NCI-H1436 (cell line): ENCODE measurements at regions not wholly inside any gene's neighbourhood (a gene's known extent, or its start where the extent isn't known, plus 50 kb on each side); places are given as distances from the start of the nearest gene placed in this dataset.

Experiments used
- DNase-seq: peaks from one replicate; lab custom pipeline; 2025; lab: John Stamatoyannopoulos, UW

- no peak for DNase-seq
These were observed 53.5 kb upstream of the ACSL1 start for GRCh38 chr4:184879271-184879670.

DNA sequence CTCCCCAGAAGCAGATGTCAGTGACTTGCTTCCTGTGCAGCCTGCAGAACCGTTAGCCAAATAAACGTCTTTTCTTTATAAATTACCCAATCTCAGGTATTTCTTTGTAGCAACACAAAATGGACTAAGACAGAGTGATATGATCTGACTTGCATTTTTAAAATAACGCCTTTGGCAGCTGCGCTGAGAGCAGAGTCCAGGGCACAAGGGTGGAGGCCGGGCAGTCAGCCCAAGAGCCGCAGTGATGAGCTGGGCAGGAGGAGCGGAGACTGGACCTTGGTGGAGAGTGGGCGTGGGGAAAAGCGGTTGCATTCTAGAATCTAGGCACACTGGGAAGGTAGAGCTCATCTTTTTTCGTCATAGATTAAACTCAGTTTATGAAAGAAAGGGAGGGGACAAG is 56.5 kb upstream of the ACSL1 start:
- no peak for DNase-seq

DNA sequence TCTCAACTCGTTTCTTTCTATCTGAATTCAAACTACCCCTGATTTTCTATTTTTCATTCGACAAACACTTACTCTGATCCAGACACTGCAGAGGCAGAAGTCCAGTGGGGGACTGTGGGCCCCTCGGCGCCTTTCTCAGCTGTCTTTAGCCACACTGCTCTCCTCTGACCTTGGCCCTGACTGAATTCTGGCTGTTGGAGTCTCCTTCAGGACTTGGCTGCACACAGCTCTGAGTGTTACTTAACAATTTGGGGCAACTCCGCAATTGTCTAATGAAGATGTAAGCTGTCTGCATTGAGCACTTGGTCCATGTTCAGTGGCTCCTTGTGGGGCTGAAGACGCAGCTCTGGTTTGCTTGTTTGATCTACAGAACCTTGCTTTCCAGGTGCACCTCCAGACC is 57.3 kb upstream of the ACSL1 start:
- DNase-seq: no peak

- DNase-seq: no peak
These were observed 59.1 kb upstream of the ACSL1 start for GRCh38 chr4:184884883-184885282.

GRCh38 chr4:184885602-184886001 is 59.8 kb upstream of the ACSL1 start:
- DNase-seq: no peak

DNA sequence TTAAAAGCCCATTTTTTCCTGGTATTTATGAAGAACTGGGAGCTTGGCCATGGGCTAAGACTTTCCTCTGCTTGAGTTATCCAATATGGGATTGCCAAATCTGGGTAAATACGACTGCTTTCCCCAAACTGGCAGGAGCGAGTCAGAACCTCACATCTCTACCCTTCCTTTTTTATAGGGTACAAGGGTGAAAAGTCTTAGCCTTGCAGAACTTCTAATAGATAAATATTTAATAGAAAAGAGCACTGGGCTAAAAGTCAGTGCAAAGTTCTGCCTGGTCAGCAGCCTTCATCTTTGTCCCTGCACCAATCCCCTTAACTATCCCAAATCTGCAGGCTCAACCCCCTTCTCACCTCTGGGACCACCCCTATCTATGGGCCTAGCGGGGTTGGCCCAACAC is 61.6 kb upstream of the ACSL1 start:
- no peak for DNase-seq

DNA sequence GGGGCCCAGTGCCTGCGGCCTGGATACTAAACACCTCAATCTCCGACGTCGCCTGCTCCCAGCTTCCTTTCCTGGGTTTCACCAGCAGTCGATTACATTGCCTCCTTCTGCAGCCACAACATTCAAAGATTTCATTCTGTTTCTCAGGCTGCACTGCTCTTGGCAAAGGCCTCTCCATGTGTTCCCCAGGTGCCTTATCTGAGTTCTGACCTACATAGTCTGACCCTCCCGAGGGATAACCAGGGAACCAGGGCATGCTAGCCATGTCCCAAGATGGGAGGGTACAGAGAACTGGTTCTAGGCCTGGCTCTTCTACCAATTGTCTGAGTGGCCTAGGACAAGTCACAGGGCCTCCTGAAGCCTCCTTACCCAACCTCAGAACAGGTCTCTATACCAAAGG is 62.2 kb upstream of the ACSL1 start:
- no peak for DNase-seq

DNA sequence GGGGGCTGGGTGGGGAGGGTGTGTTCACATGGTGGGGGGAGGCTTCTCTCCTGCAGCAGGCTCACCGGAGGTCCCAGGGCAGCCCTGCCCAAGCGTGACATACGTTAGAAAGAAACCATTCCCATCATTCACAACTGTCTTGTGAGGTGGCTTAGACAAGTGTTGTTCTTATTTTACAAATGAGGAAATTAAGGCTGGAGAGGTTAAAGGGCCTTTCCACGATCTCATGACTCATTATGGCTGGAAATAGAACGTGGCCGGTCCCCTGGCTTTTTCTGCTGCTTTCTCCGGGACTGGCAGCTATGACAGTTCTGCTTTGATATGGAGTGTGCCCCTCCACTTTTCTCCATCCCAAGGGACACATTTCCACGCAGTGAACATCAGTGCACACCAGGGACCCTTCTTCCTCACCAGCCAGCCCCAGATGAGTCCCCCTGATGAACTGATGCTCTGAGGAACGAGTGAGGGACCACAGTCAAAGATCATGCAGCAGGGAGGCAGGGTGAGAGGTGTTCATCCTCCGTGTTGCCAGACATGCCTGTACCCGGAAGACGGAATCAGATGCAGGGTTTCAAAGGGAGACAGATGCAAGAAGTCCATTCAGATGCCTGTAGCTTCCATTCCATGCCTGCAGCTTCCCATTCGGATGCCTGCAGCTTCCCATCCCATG is 64.0 kb upstream of the ACSL1 start:
- DNase-seq: no peak

DNA sequence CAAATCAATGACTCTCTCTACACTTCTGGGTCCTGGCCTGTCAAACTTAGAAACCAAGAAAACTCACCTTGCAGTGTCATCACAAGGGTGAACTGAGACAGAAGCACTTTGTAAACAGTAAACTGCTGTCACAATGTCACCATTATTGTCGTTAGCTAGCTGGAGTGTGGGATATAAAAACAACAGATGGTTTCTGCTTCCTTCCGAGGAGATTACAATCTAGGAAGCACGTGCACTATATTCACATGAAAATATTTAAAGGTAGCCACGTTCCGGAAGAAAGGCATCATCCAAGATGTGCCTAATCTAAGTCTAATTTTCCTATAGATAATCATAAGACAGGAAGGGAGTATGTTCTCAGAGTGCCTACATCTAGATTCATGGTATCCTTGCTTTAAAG is 64.7 kb upstream of the ACSL1 start:
- DNase-seq: no peak

- no peak for DNase-seq
These were observed 66.1 kb upstream of the ACSL1 start for GRCh38 chr4:184891816-184892397.

DNA sequence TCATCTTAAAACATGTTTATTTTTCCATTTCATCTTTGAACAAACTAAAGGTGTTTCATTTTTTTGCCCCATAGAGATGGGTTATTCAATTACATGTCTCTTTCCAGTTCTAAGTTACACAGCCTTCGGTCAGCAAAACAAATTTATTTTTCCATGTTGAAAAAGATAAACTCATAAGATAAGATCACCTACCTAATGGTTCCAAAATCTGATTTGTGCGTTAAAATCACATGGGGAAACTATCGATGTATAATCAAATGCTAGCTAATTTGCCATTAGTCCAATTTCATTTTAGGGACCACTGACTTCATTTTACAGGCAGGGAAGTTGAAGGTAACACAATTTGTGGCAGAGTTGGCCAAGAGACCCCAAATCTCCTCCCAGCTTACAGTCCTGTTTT is 67.2 kb upstream of the ACSL1 start:
- DNase-seq: no peak

DNA sequence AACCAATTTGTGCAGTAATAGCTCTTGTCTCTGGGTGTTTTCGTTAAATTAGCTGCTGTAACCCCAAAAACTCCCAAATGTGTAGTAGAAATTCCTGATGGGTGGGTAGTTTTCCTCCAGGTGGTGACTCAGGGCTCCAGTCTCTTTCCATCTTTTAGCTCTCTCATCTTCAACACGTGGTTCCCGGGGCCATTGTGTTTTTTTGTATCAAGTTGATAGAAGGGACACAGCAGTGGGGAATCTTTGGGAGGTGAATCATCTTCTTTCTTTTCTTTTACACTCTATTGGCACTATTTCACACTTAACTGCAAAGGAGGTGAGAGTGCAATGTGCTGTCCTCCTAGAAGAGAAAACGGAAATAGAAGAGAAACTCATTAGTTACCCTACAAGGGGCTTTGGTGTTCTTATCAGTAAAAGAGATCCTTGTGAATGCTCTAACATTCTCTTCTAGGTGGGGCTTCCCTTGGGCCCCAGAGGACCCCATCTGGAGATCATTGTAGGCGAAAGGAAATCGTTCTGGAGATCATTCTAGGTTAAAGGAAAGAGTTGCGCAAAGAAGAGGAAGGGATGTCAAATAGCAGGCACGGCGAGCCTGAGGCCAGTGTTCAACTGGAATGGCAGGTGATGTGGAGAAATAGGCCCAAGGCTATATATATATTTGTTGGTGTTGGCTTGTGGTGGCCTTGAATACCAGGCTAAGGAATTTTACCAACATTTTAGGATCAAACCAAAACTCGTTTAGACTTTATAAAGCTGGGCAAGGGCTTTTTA is 68.2 kb upstream of the ACSL1 start:
- DNase-seq: no peak

DNA sequence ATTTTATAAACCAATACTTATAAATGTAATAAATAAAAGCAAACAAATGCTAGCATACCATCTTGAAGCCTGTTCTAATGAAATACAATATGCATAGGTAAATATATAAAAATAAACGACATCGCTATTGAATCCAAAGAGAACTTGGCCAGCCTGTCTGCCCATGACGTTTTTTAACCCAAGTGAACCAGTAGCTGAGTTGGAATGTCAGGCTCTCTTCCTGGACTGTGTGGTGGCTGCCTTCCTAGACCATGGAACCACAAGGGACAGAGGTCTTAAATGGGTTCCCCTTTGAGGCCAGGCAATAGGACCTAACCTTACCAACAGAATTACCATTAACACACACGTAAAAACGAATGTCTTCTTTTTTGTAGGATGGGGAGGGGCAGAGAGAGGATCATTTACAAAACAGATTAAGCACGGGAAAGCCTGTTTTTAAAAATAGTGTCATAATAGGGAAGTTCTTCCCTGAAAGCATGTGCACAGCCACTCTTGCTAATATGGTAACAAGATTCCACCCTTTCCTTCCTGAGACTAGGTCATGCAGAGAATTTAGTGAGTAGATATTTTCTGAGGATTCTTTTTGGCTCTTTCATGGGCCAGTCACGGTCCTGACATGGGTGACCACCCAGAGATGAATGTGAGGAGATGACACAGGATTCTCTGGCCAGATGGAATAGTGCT is 69.4 kb upstream of the ACSL1 start:
- no peak for DNase-seq

- DNase-seq: no peak
These were observed 71.3 kb upstream of the ACSL1 start for GRCh38 chr4:184896868-184897715.

GRCh38 chr4:184897895-184898294 is 72.1 kb upstream of the ACSL1 start:
- no peak for DNase-seq

DNA sequence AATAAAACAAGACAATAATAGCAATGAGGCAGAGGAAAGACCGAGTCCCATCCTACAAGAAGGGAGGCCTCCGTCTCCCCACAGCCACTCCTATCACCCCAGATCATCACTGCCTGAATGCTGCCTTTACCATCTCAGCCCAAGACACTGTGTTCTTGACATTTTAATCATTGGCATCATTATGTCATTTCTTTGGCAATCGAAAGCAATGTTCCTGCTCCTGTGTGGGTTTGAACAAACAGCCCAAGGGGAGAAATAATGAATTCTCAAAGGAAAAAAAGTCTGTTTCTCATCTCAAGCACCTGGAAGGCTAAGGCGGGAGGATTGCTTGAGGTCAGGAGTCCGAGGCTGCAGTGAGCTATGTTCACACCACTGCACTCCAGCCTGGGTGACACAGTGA is 73.0 kb upstream of the ACSL1 start:
- DNase-seq: no peak

- DNase-seq: no peak
These were observed 73.7 kb upstream of the ACSL1 start for GRCh38 chr4:184899261-184900134.

DNA sequence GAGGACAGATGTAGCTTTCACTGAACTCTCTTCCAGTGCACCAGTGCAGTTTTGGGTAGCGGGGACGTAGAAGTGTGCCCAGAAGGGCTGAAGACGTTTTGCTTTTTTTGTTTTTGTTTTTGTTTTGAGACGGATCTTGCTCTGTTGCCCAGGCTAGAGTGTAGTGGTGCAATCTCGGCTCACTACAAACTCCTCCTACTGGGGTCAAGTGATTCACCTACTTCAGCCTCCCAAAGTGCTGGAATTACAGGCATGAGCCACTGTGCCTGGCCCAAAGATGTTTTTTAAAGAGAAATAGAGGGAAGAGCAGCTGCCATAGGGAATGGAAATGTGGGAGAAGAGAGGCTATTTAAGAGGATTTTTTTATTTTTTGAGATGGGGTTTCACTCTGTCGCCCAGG is 74.4 kb upstream of the ACSL1 start:
- DNase-seq: no peak

DNA sequence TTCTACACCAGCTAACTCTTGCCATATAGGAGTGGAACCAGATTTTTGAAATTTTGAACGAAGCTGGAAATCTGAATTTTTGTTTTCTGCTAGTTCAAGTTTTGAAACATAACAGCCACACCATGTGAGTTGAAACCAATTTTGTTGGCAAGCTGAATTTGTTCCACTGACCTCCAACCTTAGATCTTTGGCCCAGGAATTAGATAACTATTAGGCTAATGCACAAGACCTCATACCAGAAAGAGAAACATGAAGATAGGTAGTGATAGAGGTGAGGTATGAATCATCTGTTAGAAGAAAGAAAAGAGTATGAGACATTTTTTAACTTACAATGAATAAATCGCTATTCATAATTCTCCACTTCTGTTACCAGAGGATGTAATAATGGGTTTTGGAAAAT is 76.8 kb upstream of the ACSL1 start:
- DNase-seq: no peak

GRCh38 chr4:184906480-184907097 is 80.8 kb upstream of the ACSL1 start:
- DNase-seq: no peak

DNA sequence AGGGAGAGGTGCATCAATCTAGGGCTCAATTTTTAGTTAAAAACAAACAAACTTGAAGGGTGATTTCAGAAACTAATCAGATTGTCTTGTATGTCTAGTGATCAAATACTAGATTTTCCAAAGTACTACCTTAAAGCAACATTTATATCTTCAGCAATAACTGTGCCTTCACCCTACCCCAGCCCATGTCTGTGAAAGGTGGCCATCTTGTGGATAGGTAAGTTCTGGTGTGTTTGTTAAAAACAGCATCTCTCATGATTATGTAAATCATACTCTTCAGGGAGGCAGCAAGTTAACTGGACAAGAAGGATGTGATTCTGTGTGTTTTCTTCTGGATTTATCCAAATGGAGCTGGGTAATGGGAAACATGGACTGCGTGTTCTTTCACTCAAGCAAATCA is 81.4 kb upstream of the ACSL1 start:
- DNase-seq: no peak
